ENCODE measurements at regions not wholly inside any gene's neighbourhood (a gene's known extent, or its start where the extent isn't known, plus 50 kb on each side); places are given as distances from the start of the nearest gene placed in this dataset.

DNA sequence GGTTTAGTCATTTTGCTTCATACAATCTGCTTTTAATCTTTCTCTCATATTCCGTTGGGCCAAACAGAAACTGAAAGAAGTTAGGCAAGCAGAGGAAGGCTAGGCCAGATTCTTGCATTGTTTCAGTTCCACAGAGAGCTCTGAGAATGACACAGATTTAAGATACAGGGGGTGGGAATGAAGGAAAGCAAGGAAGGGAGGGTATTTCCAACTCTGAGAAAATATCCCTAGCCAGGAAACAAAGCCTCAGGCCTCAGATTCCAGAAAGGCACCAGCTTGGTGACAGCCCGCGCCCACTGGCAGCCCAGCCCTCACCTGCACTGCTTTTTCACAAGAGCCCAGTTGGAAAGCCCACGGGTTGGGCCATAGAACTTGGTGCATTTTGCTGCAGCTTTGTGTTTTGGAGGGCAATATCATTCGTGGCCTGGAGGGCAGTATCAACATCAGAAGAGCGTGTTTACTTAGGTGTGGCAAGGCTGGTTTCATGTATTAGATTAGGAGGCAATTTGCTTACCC is 63.5 kb downstream of the ENC1 start:
- peaks cover 1% of the 10 kb centered on the region for H3K36me3 Mint-ChIP-seq (ENCODE audit: low read depth)

DNA sequence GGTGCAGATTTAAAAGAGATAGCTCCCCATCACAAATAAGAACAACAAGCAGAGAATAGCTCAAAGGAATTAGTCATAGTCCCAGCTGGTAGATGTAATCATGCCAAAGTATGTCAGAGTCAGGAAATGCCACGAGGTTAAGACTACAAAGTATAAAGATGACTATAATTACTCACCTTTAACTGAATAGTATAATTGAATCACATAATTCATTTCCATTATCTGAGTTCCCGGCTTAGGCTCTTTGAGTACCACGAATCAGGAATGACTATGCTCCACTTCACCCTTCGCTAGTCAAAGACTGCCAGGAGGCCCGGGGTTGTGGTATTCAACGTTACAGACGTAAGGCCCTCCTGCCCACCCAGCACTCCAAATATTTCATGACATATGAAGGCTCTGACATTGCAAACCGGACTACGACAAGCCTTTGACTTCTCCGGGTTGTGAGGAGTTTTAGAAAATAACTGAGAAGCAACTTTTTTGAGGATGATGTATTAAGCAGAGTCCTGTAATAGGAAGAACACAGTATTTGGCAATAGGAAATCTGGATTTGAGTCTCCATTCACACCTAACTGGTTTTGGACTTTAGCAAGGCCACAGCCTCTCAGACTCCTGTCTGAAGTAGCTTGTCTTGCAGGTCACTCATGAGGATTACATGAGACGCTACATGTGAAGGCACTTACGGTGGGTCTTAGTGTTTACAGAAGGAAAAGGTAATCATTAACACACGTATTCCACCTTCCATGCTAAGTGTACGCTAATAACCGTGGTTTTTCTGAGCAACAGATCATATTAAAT is 64.6 kb downstream of the ENC1 start:
- Mint-ChIP-seq H3K27ac (peak overlapping the region; percentile 67), H3K9me3 (peaks cover 3% of the 10 kb centered on the region), H3K27me3 (ENCODE audit: low read depth) (peaks cover 36% of the 10 kb centered on the region), H3K4me1 (ENCODE audit: low read depth) (peaks cover 38% of the 10 kb centered on the region), H3K36me3 (ENCODE audit: low read depth) (peaks cover 1% of the 10 kb centered on the region), H3K4me3 (peak overlapping the region; percentile 54)
- peak; percentile 31 for DNase-seq (ENCODE audit: low spot score)

More for the DNA sequence above, 63.5 kb downstream of the ENC1 start:
- H3K4me3 Mint-ChIP-seq = peak overlapping the region; percentile 68
- peaks cover 36% of the 10 kb centered on the region for H3K27me3 Mint-ChIP-seq (ENCODE audit: low read depth)
- peaks cover 36% of the 10 kb centered on the region for H3K4me1 Mint-ChIP-seq (ENCODE audit: low read depth)
- H3K9me3 Mint-ChIP-seq = no peaks in the 10 kb centered on the region
- peak; percentile 38 for DNase-seq (ENCODE audit: low spot score)
- H3K27ac Mint-ChIP-seq = peak overlapping the region; percentile 73

DNA sequence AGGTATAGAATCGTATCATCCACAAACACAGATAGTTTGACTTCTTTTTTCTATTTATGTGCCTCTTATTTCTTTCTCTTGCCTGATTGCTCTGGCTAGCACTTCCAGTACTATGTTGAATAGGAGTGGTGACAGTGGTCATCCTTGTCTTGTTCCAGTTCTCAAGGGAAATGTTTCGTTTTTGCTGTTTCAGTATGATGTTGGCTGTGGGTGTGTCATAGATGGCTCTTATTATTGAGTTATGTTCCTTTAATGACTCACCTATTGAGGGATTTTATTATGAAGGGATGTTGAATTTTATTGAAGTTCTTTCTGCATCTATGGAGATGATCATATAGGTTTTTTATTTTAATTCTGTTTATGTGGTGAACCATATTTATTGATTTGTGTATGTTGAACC is 70.3 kb downstream of the ENC1 start:
- DNase-seq (ENCODE audit: low spot score) = no peak

DNA sequence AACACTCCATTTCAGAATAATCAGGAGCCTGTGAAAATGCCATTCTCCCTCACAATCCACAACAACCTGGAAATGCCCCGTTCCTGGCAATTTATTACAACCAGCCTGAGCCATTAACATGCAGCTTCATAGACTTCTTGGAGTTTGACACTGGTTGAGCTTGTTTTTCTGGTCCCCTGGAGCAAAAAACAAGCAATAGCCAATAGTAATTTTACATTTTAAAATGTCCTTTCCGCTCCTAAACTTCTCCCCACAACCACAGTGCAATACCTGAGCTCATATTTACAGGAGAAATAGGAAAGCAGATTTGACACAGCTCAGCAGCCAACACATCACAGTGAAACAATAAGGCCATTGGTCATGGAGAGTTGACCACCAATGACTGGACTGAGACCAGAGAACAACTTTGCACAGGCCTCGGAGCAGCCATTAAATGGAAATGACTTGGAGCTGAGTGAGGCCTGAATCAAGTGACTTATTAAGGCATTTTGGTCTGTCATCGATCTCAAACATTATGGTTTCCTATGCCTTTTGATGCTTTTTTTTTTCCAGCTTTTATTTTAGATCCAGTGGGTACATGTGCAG is 73.0 kb downstream of the ENC1 start:
- Mint-ChIP-seq H3K36me3 (ENCODE audit: low read depth) (no peaks in the 10 kb centered on the region), H3K4me3 (no peak overlapping the region), H3K27me3 (ENCODE audit: low read depth) (peaks cover 45% of the 10 kb centered on the region), H3K9me3 (peaks cover 12% of the 10 kb centered on the region), H3K4me1 (ENCODE audit: low read depth) (peaks cover 2% of the 10 kb centered on the region), H3K27ac (no peak overlapping the region)
- no peak for DNase-seq (ENCODE audit: low spot score)

More for the DNA sequence above, 70.3 kb downstream of the ENC1 start:
- H3K4me1 Mint-ChIP-seq (ENCODE audit: low read depth) = peaks cover 2% of the 10 kb centered on the region
- H3K27ac Mint-ChIP-seq = no peak overlapping the region
- no peaks in the 10 kb centered on the region for H3K36me3 Mint-ChIP-seq (ENCODE audit: low read depth)
- H3K9me3 Mint-ChIP-seq = peaks cover 12% of the 10 kb centered on the region
- no peak overlapping the region for H3K4me3 Mint-ChIP-seq
- H3K27me3 Mint-ChIP-seq (ENCODE audit: low read depth) = peaks cover 58% of the 10 kb centered on the region

DNA sequence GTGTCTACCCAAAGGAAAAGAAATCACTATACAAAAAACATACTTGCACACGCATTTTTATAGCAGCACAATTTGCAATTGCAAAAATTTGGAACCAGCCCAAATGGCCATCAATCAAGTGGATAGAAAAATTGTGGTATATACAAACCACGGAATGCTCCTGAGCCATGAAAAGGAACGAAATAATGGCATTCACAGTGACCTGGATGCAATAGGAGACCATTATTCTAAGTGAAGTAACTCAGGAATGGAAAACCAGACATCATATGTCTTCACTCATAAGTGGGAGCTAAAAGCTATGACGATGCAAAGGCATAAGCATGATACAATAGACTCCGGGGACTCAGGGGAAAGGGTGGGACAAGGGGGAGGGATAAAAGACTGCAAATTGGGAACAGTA is 78.4 kb downstream of the ENC1 start:
- no peak overlapping the region for H3K27ac Mint-ChIP-seq
- no peak for DNase-seq (ENCODE audit: low spot score)
- no peak overlapping the region for H3K4me3 Mint-ChIP-seq
- H3K4me1 Mint-ChIP-seq (ENCODE audit: low read depth) = no peaks in the 10 kb centered on the region
- H3K9me3 Mint-ChIP-seq = no peaks in the 10 kb centered on the region
- H3K27me3 Mint-ChIP-seq (ENCODE audit: low read depth) = peaks cover 42% of the 10 kb centered on the region
- no peaks in the 10 kb centered on the region for H3K36me3 Mint-ChIP-seq (ENCODE audit: low read depth)

DNA sequence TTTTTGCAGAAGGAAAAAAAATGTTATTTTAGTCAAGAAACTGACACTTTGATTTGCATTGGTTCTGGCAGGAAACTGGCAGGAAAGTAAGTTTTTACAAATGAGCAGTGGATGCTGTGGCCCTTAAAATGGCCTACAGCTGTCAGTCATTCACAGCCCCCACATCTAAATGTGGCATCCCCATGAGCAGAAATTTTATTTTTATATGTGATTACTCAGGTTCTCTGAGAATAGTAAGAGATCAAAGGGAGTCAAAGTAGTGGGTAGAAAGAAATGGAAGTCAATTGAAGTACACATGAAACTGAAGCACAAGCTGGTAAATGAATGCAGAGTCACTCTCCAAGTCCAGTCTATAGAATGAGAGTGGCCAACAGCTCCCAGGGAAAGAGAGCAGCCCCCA is 80.3 kb downstream of the ENC1 start:
- H3K4me1 Mint-ChIP-seq (ENCODE audit: low read depth) = no peaks in the 10 kb centered on the region
- no peak overlapping the region for H3K27ac Mint-ChIP-seq
- no peaks in the 10 kb centered on the region for H3K36me3 Mint-ChIP-seq (ENCODE audit: low read depth)
- H3K4me3 Mint-ChIP-seq = no peak overlapping the region
- H3K9me3 Mint-ChIP-seq = no peaks in the 10 kb centered on the region
- peaks cover 37% of the 10 kb centered on the region for H3K27me3 Mint-ChIP-seq (ENCODE audit: low read depth)
- DNase-seq (ENCODE audit: low spot score) = no peak

DNA sequence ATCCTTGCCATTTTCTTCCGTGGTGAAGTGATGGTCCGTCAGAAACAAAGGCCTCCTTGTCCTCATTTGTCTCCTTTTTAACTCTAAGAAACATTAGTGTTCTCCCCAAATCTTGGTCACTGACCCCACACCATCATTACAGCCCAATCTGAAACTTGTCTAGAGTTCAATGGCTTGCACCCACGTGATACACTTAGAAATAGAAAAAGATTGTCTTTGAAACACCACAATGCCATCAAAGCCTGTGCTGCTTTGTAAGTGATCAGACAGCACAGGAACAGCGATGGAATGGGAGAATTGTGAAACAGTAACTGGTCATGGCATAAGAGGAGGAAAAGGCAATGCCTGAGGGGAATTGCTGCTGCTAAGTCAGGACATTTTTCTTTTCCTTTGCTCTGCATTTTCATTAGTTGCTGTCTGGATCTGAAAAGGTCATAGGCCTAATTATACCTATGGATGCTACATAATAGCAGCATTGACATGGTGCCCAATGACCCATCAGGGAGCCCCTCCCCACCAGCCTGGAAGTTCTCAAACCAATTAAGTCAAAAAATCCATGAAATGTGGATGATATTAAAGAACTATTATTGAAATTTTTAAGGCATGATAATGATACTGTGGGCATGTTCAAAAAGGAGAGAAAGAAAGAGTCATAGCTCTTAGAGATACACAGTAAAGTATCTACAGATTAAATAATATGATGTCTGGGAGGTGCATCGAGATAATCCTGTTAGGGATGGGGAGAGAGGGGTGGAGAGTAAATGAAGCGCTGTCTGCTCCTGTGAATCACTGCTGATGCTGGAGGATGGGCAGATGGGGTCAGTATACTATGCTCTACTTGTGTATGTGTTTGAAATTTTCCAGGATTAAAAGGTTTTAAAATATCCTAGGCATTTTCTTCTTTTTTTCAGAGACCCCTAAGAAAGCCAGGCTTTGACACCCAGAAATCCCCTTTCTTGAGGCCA is 83.6 kb downstream of the ENC1 start:
- Mint-ChIP-seq H3K9me3 (no peaks in the 10 kb centered on the region), H3K4me1 (ENCODE audit: low read depth) (no peaks in the 10 kb centered on the region), H3K4me3 (no peak overlapping the region), H3K36me3 (ENCODE audit: low read depth) (no peaks in the 10 kb centered on the region), H3K27me3 (ENCODE audit: low read depth) (peaks cover 50% of the 10 kb centered on the region), H3K27ac (no peak overlapping the region)
- DNase-seq (ENCODE audit: low spot score) = no peak

DNA sequence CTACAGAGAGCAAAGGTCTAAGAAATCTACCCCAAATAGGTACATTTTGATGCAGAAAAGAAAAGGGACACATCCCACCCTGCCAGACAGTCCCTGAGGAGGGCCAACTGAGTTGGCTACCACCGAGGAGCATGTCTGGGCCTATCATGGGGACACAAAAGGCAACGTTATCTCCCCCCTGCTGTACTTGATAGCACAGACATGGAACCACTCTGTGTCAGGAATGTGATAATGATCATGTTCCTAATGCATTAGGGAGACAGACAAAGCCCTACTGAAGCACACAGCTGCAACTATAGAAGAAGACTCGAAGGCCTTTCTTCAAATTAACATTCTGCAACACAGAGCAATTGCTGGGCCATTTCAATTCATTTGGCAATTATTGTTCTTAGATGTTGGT is 84.5 kb downstream of the ENC1 start:
- Mint-ChIP-seq H3K9me3 (no peaks in the 10 kb centered on the region), H3K36me3 (ENCODE audit: low read depth) (no peaks in the 10 kb centered on the region), H3K27me3 (ENCODE audit: low read depth) (peaks cover 47% of the 10 kb centered on the region), H3K4me1 (ENCODE audit: low read depth) (no peaks in the 10 kb centered on the region), H3K4me3 (no peak overlapping the region), H3K27ac (no peak overlapping the region)
- no peak for DNase-seq (ENCODE audit: low spot score)

DNA sequence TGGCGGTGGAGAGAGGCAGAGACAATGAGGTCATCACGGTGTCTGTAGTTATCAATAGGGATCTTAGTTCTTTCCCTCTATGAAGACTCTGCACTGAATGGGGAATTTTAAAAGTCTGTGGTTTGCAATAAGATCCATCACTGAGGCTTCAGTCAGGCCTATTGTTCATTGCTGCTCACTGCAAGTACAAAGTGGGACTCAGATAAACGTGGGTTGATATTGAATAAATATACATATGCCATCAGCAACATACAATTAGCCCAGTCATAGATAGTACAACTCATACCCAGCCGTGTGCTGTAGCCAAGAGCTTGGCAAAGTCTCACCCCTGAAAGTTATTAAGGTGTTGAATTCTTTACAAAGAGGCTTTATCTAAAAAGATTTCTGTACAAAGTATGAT is 88.4 kb downstream of the ENC1 start:
- Mint-ChIP-seq H3K4me3 (no peak overlapping the region), H3K27ac (no peak overlapping the region), H3K36me3 (ENCODE audit: low read depth) (no peaks in the 10 kb centered on the region)

DNA sequence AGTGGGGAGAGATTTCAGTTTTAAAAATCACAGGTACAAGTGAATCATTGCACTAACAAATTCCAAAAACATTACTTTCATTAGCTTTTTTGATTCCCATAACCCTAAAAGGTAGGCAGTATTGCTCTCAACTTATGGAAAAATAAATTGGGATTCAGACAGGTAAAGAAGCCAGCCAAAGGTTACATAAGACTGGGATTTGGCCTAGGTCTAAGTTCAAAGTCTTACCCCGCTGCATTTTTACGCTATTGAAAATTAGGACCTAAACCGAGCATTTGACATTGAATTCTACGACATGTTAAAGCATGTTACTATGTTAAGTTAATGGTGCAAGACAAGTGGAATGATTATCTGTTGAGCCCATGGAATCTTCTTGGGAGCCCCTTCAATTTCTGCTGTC is 89.6 kb downstream of the ENC1 start:
- peaks cover 22% of the 10 kb centered on the region for H3K27me3 Mint-ChIP-seq (ENCODE audit: low read depth)
- no peaks in the 10 kb centered on the region for H3K4me1 Mint-ChIP-seq (ENCODE audit: low read depth)
- DNase-seq (ENCODE audit: low spot score) = no peak
- no peaks in the 10 kb centered on the region for H3K9me3 Mint-ChIP-seq
- no peak overlapping the region for H3K4me3 Mint-ChIP-seq
- H3K27ac Mint-ChIP-seq = no peak overlapping the region
- no peaks in the 10 kb centered on the region for H3K36me3 Mint-ChIP-seq (ENCODE audit: low read depth)

More for the DNA sequence above, 88.4 kb downstream of the ENC1 start:
- Mint-ChIP-seq H3K27me3 (ENCODE audit: low read depth) (peaks cover 25% of the 10 kb centered on the region), H3K4me1 (ENCODE audit: low read depth) (no peaks in the 10 kb centered on the region), H3K9me3 (no peaks in the 10 kb centered on the region)
- no peak for DNase-seq (ENCODE audit: low spot score)

DNA sequence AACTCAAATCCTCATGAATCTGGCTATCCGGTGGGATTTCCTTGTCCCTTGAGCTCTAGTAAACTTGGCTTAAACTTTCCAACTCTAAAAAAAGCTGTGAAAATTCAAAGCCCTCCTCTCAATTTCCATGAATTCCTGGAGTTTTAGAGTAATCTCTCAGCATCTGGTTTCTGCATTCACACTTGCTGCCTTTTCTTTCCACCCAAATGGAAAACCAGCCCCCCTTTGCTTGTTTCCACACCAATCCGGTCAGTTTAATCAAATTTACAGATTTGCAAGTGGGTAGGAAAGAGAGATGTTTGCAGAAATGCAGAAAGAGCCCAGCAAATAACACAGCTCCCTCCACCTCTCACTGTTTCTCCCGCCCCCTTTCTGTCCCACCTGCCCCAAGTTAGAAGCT is 91.1 kb downstream of the ENC1 start:
- Mint-ChIP-seq H3K27ac (no peak overlapping the region), H3K36me3 (ENCODE audit: low read depth) (no peaks in the 10 kb centered on the region), H3K9me3 (no peaks in the 10 kb centered on the region), H3K4me3 (no peak overlapping the region), H3K27me3 (ENCODE audit: low read depth) (peaks cover 14% of the 10 kb centered on the region), H3K4me1 (ENCODE audit: low read depth) (no peaks in the 10 kb centered on the region)
- DNase-seq (ENCODE audit: low spot score) = no peak

DNA sequence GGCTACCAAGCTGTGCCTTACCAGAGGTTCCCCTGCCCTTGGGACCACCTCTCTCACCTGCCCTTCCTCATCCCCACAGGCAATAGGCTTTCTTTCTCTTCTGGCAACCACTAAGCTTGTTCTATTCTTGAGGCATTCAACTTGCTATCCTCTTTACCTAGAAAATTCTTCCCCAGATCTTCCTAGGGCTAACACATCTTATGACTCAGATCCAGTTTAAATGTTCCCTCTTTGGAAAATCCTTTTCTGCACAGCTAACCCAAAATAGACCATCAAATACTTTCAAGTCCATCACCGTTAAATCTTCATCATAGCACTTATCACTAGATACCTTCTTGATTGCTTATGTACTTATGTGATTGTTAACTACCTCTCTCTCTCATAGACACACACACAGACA is 93.7 kb downstream of the ENC1 start:
- peaks cover 13% of the 10 kb centered on the region for H3K27me3 Mint-ChIP-seq (ENCODE audit: low read depth)
- H3K4me3 Mint-ChIP-seq = no peak overlapping the region
- no peak overlapping the region for H3K27ac Mint-ChIP-seq
- no peaks in the 10 kb centered on the region for H3K36me3 Mint-ChIP-seq (ENCODE audit: low read depth)
- H3K4me1 Mint-ChIP-seq (ENCODE audit: low read depth) = no peaks in the 10 kb centered on the region
- no peak for DNase-seq (ENCODE audit: low spot score)
- H3K9me3 Mint-ChIP-seq = no peaks in the 10 kb centered on the region

DNA sequence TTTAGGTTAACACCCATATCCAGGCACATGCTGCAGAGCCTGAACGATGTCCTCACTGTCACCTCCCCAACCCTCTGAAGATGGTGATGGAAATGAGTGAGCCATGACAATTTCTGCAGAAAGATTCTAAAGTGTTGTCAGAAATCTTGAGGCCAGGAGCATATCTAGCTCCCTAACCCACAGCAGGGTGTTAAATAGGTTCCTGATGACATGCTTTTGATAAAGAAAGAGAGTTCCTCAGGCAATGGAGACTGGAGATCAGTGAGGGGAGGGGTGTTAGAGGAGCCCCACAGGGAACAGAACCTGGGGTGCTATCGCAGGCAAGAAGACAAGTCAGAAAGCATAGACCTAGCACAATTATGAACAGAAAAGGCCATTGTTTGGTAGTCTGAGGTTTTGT is 95.7 kb downstream of the ENC1 start:
- Mint-ChIP-seq H3K36me3 (ENCODE audit: low read depth) (no peaks in the 10 kb centered on the region), H3K9me3 (no peaks in the 10 kb centered on the region), H3K4me1 (ENCODE audit: low read depth) (no peaks in the 10 kb centered on the region), H3K27me3 (ENCODE audit: low read depth) (peaks cover 15% of the 10 kb centered on the region), H3K27ac (no peak overlapping the region), H3K4me3 (no peak overlapping the region)
- no peak for DNase-seq (ENCODE audit: low spot score)

Measured in T-helper 2 cell treated with Interferon-gamma antibody and Interleukin-4, amounts not matched to agents 5 μg/mL and 100 μg/mL, for 36 hours (primary cell).